Skin epidermis (tissue), 12 donors: ENCODE measurements at regions not wholly inside any gene's neighbourhood (a gene's known extent, or its start where the extent isn't known, plus 50 kb on each side); places are given as distances from the start of the nearest gene placed in this dataset.
"Not testable (repeated sequence)": the region's sequence is repeated elsewhere in the genome, so short reads cannot be mapped to it uniquely, and the experiment has no call there.

Experiments
- H3K27ac ChIP-seq, 21 experiments: fragments of 200-600 bp; sonication (generic) in 11 of 21; one replicate each; pipeline ENCODE4 v1.5.0; 2020; ENCODE audit warnings: mild to moderate bottlenecking in 3 of 21, inconsistent platforms in 2 of 21, moderate library complexity in 2 of 21
- H3K4me3 ChIP-seq, 7 experiments: fragments of 200-600 bp; sonication (generic) in 2 of 7; one replicate each; pipeline ENCODE4 v1.5.0; 2020; ENCODE audit warnings: inconsistent platforms in 2 of 7, mild to moderate bottlenecking in 2 of 7, moderate library complexity in 1 of 7

DNA sequence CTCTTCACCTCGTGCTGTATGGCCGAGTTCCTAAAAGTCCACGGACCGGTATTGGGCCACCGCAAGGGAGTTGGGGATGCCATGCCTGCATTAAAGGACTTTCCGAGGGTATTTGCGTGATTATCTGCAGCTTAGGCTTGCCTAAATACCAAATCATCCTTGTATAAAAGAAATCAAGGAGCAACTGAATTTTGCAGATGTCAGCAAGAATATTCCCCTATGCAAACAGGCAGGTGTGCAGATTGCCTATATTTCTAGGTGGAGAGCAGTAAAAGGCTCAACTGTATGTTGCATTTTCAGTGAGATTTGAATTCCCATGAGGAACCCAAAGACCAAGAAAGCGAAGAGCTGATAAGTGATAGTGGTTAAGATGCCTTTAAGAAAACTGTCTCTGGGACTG lies 452.3 kb downstream of the CDH11 start:
- no peak overlapping the region for H3K27ac ChIP-seq
- no peak overlapping the region for H3K4me3 ChIP-seq

DNA sequence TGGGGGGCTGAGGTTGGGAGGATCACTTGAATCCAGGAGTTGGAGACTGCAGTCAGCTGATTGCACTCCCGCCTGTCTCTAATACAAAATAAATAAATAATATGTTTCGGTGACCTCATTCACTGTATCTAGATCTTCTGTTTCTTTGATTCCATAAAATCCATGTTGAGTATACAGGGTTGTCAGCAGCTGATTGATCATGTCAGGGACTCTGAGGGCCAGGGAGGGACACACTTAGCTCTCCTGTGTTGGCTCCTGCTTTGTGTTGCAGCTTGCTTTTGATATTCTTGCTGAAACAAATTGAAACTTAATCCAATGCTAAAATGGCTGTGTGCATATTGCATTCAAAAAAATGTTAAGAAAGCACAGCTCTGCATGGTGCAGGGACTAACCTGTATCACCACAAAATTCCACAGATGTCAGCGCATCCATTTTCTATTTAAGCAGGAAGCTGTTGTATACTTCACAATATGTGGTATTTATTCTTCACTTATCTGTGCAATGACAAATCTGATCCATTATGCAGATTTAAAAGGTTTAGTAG lies 454.5 kb downstream of the CDH11 start:
- no peak overlapping the region for H3K4me3 ChIP-seq
- no peak overlapping the region for H3K27ac ChIP-seq

DNA sequence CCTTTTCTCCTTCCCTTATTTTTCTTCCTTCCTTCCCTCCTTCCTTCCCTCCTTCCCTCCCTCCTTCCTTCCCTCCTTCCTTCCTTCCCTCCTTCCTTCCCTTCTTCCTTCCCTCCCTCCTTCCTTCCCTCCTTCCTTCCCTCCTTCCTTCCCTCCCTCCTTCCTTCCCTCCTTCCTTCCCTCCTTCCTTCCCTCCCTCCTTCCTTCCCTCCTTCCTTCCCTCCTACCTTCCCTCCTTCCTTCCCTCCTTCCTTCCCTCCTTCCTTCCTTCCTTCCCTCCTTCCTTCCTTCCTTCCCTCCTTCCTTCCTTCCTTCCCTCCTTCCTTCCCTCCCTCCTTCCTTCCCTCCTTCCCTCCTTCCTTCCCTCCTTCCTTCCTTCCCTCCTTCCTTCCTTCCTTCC lies 459.6 kb downstream of the CDH11 start:
- H3K4me3 ChIP-seq, H3K27ac ChIP-seq: not testable (repeated sequence)

DNA sequence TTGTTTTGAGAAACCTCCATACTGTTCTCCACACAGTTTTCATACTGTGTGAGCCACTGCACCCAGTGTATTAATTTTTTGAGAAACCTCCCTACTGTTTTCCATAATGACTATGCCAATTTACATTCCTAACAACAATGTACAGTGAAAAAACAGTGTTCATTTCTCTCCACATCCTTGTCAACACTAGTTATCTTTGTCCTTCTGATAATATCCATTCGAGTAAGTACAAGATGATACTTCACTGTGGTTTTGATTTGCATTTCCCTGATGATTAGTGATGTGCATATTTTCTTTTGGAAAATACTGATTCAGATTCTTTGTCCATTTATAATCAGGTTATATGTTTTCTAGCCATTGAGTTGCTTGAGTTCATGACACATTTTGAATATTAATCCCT lies 462.0 kb downstream of the CDH11 start:
- Histone ChIP-seq H3K27ac (no peak overlapping the region), H3K4me3 (no peak overlapping the region)

DNA sequence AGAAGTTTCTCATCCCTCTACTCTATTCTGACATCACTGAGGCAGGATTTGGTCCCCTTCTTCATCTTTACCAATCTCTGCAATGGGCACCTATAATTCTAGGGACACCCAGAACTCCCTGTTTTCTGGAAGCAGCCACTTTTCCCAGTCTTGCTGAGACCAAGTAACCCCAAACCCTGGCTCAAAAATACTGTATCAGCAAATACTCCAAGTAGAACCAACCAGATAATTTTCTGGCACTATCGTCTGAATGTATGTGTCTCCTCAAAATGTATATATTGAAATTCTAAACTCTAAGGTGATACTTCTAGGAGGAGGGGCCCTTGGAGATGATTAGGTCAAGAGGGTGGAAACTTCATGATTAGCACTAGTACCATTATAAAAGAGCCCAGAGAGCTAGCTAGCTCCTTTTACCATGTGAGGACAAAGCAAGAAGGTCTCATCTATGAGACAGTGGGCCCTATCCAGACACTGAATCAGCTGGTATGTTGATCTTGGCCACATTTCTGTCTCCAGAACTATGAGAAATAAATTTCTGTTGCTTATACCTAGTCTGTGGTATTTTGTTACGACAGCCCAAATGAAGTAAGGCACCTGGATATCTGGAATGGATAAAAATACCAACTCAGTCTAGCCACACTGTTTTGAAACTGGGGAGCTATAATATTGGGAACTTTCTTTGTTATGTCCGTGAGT lies 464.4 kb downstream of the CDH11 start:
- H3K4me3 ChIP-seq, result no peak overlapping the region
- no peak overlapping the region for H3K27ac ChIP-seq

DNA sequence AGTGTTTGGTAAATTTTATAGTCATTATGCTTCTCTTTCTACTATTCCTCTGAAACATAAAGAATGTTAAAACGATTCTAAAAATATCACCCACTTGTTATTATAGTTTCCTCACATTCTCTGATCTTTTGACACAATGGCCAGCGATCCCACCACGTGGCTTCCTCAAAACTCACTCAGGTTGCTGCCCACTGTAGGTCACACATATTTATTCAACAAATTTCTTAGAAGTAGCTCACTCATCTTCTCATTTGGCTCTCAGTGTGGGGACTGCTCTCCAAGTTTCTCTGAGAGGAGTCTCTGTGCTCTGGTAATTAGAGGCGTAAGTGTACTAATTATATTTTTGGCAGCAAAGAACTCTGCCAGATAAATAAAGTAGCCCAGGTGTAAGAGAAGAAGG lies 465.4 kb downstream of the CDH11 start:
- H3K27ac ChIP-seq, result no peak overlapping the region
- no peak overlapping the region for H3K4me3 ChIP-seq

DNA sequence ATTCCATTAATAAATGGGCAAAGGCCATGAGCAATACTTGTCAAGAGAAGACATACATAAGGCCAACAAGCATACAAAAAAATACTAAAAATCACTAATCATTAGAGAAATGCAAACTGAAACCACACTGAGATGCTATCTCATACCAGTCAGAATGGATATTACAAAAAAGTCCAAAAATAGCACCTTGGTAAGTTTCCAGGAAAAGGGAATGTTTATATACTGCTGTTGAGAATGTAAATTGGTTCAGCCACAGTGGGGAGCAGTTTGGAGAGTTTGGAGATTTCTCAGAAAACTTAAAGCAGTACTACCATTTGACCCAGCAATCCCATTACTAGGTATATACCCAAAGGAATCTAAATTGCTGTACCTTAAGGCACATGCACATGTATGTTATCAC lies 467.7 kb downstream of the CDH11 start:
- Histone ChIP-seq H3K27ac (no peak overlapping the region), H3K4me3 (no peak overlapping the region)

DNA sequence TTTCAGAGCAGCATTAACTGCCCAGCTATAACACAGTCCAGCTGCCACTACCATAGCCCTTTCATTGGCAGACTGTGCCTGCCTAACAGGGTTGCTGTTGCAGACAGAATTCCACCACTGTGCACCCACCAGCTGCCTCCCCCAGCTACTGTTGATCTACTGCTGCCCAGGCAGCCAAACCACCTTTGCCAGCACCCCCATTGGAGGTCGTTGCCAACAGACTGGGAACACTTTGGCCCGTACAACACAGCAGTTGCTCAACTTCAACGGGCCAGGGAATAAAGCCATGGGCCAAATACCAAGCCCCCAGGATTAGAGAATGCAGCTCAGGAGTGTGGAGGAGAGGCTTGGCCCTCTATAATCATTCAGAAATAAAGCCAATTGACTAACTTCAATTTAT lies 473.6 kb downstream of the CDH11 start:
- H3K4me3 ChIP-seq, result no peak overlapping the region
- H3K27ac ChIP-seq, result no peak overlapping the region

DNA sequence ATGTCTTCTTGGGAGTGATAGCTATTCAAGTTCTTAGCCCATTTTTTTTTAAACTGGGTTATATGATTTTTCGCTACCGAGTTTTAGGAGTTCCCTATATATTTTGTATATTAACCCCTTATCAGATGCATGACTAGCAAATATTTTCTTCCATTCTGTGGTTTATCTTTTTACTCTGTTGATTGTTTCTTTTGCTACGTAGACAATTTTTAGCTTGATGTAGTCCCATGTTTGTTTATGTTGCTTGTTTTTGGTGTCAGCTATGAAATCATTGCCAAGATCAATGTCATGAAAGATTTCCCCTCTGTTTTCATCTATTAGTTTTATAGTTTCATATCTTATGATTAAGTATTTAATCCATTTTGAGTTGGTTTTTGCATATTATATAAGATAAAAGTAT lies 480.5 kb downstream of the CDH11 start:
- H3K27ac ChIP-seq, result no peak overlapping the region
- no peak overlapping the region for H3K4me3 ChIP-seq

DNA sequence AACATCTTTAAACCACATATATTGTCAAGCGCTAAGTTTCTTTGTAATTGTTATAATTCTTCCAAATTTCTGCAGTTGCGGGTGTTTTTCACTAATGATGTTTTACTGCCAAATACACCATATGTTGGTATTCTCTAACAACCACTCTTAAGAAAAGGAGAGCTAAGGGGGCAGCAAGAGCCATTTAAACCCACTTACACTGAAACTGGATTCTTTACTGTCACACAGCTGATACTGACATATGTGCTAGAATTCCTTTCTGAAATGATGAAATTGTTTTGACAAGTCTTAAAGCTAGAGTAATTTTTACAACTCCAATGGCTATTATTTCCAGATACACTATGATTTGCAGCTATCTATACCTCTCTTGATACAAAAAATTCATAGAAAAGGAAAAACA lies 483.1 kb downstream of the CDH11 start:
- no peak overlapping the region for H3K27ac ChIP-seq
- H3K4me3 ChIP-seq, result no peak overlapping the region

DNA sequence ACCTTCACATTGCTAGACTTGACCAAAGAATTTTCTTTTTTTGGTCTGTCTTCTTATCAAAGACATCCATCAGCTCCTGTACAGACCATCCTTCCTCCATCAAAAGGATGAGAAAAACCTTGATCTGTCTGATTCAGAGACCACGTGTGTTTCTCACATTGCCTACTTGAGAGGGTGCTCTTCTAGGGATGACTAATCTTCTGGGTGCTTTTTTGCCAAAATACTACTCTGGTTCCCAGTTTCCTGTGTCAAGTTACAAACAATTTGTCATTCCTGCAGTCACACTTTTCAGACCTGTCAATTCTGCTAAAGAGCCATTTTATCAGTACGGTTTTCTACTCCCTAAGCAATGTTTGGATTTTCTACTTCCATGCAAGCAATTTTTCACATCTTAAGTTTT lies 492.2 kb downstream of the CDH11 start:
- no peak overlapping the region for H3K4me3 ChIP-seq

DNA sequence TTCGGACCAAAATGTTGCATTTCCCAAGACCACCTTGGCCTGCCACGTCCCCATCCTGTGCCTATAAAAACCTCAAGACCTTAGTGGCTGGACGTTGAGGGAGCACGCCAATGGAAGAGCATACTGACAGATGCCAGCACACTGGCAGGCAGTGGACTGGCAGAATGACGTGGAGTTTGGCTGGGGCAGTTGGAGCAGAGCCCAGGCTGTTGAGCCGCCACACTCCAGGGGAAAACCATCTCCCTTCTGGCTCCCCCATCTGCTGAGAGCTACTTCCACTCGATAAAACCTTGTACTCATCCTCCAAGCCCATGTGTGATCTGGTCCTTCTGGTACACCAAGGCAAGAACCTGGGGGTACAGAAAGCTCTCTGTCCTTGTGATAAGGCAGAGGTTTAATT lies 494.1 kb downstream of the CDH11 start:
- no peak overlapping the region for H3K27ac ChIP-seq
- no peak overlapping the region for H3K4me3 ChIP-seq

More for the DNA sequence above, 492.2 kb downstream of the CDH11 start:
- H3K27ac ChIP-seq, result no peak overlapping the region

DNA sequence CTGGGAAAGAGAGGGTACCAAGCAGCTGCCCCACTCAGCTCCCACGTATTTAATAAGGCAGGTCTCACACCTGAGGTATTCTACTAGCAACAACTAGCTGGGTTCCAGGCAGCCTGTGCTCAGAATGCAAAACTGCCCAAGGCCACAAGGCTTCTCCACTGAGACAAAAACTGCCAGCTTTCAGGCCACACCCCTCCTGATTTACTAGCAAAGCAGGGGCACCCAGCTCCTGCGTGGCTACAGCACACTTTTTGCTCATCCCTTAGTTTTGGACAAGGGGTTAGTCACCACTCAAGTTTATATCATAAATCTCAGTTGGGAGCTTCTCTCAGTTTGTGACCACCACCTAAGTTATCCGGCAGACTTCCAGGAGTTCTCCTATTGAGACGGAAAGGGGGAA lies 494.6 kb downstream of the CDH11 start:
- Histone ChIP-seq H3K27ac (no peak overlapping the region), H3K4me3 (no peak overlapping the region)

DNA sequence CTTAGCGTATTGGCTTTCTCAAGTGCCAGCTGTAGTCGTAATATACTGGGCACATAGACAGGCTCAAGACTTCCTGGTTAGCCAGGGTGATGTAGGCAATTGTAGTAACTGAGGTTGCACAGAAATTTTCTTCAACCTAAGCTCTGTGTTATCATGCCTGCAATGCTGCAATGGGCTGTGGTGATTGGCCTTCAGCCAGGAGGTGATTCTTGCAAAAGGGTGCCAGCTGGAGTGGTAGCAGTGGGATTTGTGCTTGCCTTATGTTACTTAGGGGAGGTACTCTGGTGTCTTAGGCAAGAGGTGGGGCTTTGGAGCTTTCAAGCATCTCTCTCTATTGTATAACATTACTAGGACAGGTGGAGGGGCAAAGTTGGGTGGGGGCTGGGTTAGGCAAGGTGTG lies 495.1 kb downstream of the CDH11 start:
- no peak overlapping the region for H3K27ac ChIP-seq
- H3K4me3 ChIP-seq, result no peak overlapping the region

DNA sequence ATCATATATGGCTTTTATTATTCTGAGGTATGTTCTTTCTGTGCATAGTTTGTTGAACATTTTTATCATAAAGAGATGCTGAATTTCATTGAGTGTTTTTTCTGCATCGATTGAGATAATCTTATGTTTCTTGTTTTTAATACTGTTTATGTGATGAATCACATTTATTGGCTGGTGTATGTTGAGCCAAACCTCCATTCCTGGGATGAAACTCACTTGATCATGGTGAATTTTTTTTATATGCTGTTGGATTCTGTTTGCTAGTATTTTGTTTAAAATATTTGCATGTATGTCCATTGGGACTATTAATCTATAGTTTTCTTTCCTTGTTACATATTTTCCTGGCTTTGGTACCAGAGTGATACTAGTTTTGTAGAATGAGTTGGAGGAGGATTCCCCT lies 500.2 kb downstream of the CDH11 start:
- Histone ChIP-seq H3K27ac (no peak overlapping the region), H3K4me3 (no peak overlapping the region)

DNA sequence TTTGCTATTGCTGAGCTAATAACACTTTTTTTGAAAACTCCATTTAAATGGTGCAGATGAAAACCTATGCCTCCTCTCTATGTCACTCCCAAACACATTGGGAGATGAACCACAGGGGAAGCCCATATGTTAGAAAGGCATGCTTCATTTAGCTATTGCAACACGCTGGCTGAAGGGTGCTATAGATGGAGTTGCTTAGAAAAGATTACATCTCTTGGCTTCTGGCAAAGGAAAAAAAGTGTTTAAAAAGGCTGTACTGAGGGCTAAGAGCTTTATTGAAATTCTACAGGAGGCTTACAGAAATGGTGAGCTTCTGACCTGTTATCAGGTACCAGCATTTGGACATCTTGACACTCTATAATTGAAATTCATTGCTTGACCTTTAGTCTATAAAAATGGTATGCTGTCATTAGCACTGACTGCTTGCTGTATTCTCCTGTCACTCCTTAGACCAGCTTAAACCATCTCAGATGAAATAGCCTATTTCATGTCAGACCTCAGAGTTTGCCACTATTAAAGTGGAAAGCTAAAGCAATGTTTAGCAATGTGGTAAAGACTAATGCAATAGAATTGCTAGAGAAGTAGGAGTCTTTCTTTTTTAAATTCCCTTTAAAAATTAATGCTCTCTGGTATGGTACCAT lies 503.9 kb downstream of the CDH11 start:
- Histone ChIP-seq H3K4me3 (no peak overlapping the region), H3K27ac (no peak overlapping the region)

DNA sequence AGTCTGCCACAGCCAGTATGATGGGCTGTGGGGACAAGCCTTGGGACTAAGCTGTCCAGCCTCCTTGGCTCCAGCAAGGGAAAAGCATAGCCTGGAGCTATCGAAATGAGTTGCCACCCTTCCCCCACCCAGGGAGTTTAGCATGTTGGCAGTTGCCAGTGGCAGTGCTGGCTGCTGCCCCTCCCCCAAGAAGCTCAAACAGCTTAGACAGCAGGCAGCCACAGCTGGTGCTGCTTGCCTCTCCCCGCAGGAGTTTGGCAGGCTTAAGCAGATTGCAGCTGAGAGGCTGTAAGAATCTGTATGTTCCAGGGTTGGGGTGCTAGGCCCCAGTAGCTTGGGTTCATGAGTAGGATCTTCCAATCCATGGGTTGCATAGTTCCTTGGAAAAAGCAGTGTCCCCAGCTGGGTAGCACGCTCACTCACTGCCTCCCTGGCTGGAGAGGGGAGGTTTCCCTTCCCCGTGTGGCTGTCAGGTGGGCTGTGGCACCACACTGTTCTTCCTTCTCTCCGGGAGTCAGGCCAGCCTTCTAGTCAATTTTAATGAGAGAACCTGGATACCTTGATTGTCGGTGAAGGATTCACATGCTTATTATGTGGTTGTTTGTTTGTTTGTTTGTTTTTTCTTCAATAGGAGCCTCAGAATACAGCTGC lies 506.1 kb downstream of the CDH11 start:
- H3K27ac ChIP-seq, result no peak overlapping the region

DNA sequence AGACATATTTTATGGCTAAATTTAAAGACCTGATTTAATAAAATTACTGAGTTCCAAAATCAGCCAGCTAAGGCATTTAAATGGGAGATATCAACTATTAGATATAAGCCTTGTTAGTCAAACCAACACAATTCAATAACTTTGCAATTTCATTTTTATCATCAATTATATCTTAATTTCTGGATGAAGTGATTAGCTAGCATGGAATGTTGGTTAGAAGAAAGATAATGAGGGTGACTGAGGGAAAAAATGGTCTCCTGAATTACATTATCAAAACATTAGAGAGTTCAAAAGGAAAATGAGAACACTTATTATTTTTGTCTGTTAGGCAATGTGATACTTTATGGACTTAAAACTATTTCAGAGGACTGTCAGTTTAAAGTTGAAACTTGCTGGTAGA lies 525.7 kb downstream of the CDH11 start:
- no peak overlapping the region for H3K27ac ChIP-seq
- no peak overlapping the region for H3K4me3 ChIP-seq

More for the DNA sequence above, 506.1 kb downstream of the CDH11 start:
- H3K4me3 ChIP-seq, result no peak overlapping the region

DNA sequence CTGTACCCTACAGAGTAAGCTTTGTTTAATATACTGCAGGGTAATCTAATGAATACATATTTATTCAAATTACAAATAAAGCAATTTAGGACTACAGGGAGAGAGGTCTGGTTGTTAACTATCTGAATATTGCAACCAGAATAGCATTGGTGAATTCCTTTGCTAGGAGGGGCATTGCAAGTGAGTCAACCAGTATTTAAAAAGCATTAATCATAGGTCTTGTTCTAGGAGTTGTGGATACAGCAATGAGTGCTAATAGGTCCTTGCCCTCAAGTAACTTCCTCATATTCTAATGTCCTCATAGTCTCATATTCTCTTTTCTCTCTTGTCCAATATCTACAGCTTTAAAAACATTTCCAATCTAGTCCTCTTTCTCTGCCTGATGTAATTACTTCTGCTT lies 531.4 kb downstream of the CDH11 start:
- Histone ChIP-seq H3K27ac (no peak overlapping the region), H3K4me3 (no peak overlapping the region)

DNA sequence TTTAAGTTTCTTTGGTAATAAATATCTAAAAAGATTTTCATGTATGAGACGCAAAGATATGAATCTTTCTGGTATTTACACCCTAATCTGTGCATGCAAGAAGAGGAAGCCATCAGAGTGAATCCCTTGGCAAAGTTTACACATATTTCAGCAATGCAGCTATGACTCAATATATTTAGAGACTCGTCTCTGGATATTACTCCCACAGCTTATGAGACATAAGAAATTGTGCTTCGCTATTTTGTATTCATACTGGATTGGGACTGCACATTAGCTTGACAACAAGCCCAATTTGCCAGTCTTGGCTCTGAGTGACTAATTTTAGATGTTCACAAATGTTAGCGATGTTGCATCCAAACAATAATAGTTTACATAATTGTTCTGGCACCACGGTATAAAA lies 532.0 kb downstream of the CDH11 start:
- H3K4me3 ChIP-seq, result no peak overlapping the region
- no peak overlapping the region for H3K27ac ChIP-seq

DNA sequence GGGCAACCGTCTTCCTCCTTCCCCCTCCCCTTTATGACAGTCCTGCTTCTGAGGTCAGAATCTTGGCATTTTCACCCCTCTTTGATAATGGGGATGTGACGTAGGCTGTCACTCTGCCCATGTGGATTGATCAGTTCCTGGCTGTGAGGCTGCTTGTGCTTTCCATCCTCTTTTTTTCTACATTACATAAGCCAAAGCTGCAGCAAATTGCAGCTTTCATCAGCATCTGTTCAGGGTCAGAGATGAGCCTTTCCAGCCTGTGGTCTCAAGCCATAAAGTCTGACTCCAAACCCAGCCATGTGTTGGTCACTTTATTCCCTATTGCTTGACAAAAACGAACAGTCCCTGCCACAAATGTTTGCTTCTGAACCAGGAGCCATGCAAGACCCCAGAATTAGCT lies 535.1 kb downstream of the CDH11 start:
- no peak overlapping the region for H3K4me3 ChIP-seq
- peak overlapping the region in 1 of 21 experiments; percentile 38 for H3K27ac ChIP-seq
